ENCODE measurements at regions not wholly inside any gene's neighbourhood (a gene's known extent, or its start where the extent isn't known, plus 50 kb on each side); places are given as distances from the start of the nearest gene placed in this dataset.

DNA sequence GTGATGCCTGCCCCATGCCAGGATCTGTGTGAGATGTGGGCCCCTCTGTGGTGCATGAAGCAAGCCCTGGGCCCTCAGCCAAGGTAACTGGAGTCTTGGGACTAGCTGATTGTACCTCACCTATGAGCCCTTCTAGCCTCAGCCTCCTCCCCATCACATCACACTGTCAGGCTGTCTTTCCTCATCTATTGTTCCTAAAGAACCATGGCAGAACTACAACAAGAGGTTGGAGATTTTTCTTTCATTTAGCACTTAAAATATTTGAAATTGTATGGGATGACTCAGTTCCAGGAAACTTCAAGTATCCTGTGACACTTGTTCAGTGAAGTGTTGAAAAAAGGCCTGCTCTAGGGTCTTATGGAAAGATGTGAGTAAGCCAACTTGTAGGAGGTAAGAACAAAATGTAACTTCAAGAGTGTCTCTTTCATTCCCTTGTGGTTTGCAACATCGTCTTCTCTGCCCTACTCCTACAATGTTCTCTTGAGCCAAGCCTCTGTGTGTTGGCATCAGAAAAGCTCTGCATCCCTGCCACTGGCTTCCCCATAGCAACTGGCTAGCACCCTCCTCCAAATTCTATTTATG is 58.7 kb upstream of the TIPARP start:
- intact Hi-C loops (cut with DNase I) = no loop called here
- TF ChIP-seq CTCF (IDR thresholded peaks at IDR 0.05) = no peak
- no peak for DNase-seq
- H3K4me1 ChIP-seq = no peaks in the 10 kb centered on the region
- no peak overlapping the region for H3K27ac ChIP-seq
- H3K36me3 ChIP-seq = no peaks in the 10 kb centered on the region
- no peaks in the 10 kb centered on the region for H3K9me3 ChIP-seq
- H3K4me3 ChIP-seq = no peak overlapping the region
- H3K27me3 ChIP-seq = no peaks in the 10 kb centered on the region
- H3K9ac ChIP-seq (ENCODE audit: low read depth in 2 of 2, low read length in 2 of 2) = no peak overlapping the region

GRCh38 chr3:156614642-156615511 is 59.5 kb upstream of the TIPARP start:
- H3K27ac ChIP-seq = no peak overlapping the region
- H3K36me3 ChIP-seq = no peaks in the 10 kb centered on the region
- TF ChIP-seq CTCF (IDR thresholded peaks at IDR 0.05) = no peak
- intact Hi-C loops (cut with DNase I) = no loop called here
- no peaks in the 10 kb centered on the region for H3K9me3 ChIP-seq
- H3K4me1 ChIP-seq = no peaks in the 10 kb centered on the region
- no peak for DNase-seq
- no peak overlapping the region for H3K4me3 ChIP-seq
- no peaks in the 10 kb centered on the region for H3K27me3 ChIP-seq
- no peak overlapping the region for H3K9ac ChIP-seq (ENCODE audit: low read depth in 2 of 2, low read length in 2 of 2)

DNA sequence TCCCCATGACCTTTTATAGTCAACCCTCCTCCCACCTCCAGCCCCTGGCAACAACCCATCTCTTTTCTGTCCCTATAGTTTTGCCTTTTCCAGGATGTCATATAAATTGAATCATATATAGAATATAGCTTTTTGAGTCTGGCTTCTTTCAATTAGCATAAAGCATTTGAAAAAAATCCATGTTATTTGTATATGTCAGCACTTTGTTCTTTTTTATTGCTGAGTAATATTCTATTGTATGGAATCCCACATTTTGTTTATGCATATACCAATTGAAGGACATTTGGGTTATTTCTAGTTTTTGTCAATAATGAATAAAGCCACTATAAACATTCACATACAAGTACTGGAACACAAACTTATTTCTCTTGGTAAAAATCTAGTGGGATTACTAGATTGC is 58.0 kb upstream of the SSR3 start:
- DNase-seq = no peak
- H3K9me3 ChIP-seq = no peaks in the 10 kb centered on the region
- H3K27ac ChIP-seq = no peak overlapping the region
- H3K4me3 ChIP-seq = no peak overlapping the region
- intact Hi-C loops (cut with DNase I) = no loop called here
- no peaks in the 10 kb centered on the region for H3K4me1 ChIP-seq
- no peak overlapping the region for H3K9ac ChIP-seq (ENCODE audit: low read depth in 2 of 2, low read length in 2 of 2)
- TF ChIP-seq CTCF (IDR thresholded peaks at IDR 0.05) = no peak
- H3K27me3 ChIP-seq = no peaks in the 10 kb centered on the region
- H3K36me3 ChIP-seq = no peaks in the 10 kb centered on the region

GRCh38 chr3:156611870-156612494 is 57.1 kb upstream of the SSR3 start:
- H3K9ac ChIP-seq (ENCODE audit: low read depth in 2 of 2, low read length in 2 of 2) = no peak overlapping the region
- H3K4me3 ChIP-seq = no peak overlapping the region
- no peaks in the 10 kb centered on the region for H3K4me1 ChIP-seq
- H3K27ac ChIP-seq = no peak overlapping the region
- H3K9me3 ChIP-seq = no peaks in the 10 kb centered on the region
- no peaks in the 10 kb centered on the region for H3K27me3 ChIP-seq
- TF ChIP-seq CTCF (IDR thresholded peaks at IDR 0.05) = no peak
- H3K36me3 ChIP-seq = no peaks in the 10 kb centered on the region
- intact Hi-C loops (cut with DNase I) = no loop called here
- no peak for DNase-seq

- H3K4me3 ChIP-seq = no peak overlapping the region
- no peak for DNase-seq
- no peak overlapping the region for H3K9ac ChIP-seq (ENCODE audit: low read depth in 2 of 2, low read length in 2 of 2)
- no peaks in the 10 kb centered on the region for H3K4me1 ChIP-seq
- no peaks in the 10 kb centered on the region for H3K9me3 ChIP-seq
- H3K36me3 ChIP-seq = no peaks in the 10 kb centered on the region
- no peak for TF ChIP-seq CTCF (IDR thresholded peaks at IDR 0.05)
- no peaks in the 10 kb centered on the region for H3K27me3 ChIP-seq
- intact Hi-C loops (cut with DNase I) = no loop called here
- H3K27ac ChIP-seq = no peak overlapping the region
Observed at GRCh38 chr3:156610154-156610553, 55.2 kb upstream of the SSR3 start.
